AG09319 (cell line): ENCODE measurements at regions not wholly inside any gene's neighbourhood (a gene's known extent, or its start where the extent isn't known, plus 50 kb on each side); places are given as distances from the start of the nearest gene placed in this dataset.
A peak's percentile ranks its signal among the peaks of the same experiment; 100 is the strongest.

Experiments used
- DNase-seq: peaks from one replicate; pipeline ENCODE4 v3.0.0-alpha.2; 2010; ENCODE audit warnings: low read depth; ENCODE audit errors: extremely low read depth
- CTCF ChIP-seq: IDR thresholded peaks from 2 replicates; pipeline ENCODE4 v1.5.1; 2011; ENCODE audit warnings: low read depth, mild to moderate bottlenecking, inconsistent platforms, low read length, moderate library complexity

- DNase-seq = no peak
These were observed 75.5 kb upstream of the RERGL start for GRCh38 chr12:18165422-18165871.

GRCh38 chr12:18160901-18161300 is 70.9 kb upstream of the RERGL start:
- no peak for TF ChIP-seq CTCF
- no peak for DNase-seq

More at GRCh38 chr12:18165422-18165871, 75.5 kb upstream of the RERGL start:
- no peak for TF ChIP-seq CTCF

GRCh38 chr12:18158774-18159557 is 69.0 kb upstream of the RERGL start:
- peak; percentile 87 for TF ChIP-seq CTCF
- no peak for DNase-seq

GRCh38 chr12:18153826-18154225 is 63.8 kb upstream of the RERGL start:
- TF ChIP-seq CTCF = no peak
- no peak for DNase-seq

- DNase-seq = no peak
These were observed 61.0 kb upstream of the RERGL start for GRCh38 chr12:18151036-18151435.

GRCh38 chr12:18148961-18149360 is 59.0 kb upstream of the RERGL start:
- DNase-seq = no peak
- no peak for TF ChIP-seq CTCF

More at GRCh38 chr12:18151036-18151435, 61.0 kb upstream of the RERGL start:
- TF ChIP-seq CTCF = no peak

- DNase-seq = no peak
These were observed 56.4 kb upstream of the RERGL start for GRCh38 chr12:18146363-18146762.

More at GRCh38 chr12:18146363-18146762, 56.4 kb upstream of the RERGL start:
- TF ChIP-seq CTCF = no peak
